MG63 (cell line): ENCODE measurements at regions not wholly inside any gene's neighbourhood (a gene's known extent, or its start where the extent isn't known, plus 50 kb on each side); places are given as distances from the start of the nearest gene placed in this dataset.
"Not testable (repeated sequence)": the region's sequence is repeated elsewhere in the genome, so short reads cannot be mapped to it uniquely, and the experiment has no call there.

Experiments
- DNase-seq: peaks from one replicate; pipeline ENCODE4 v3.0.0-alpha.2; 2020
- H3K27me3 ChIP-seq: fragments of 250-450 bp; sonication (Bioruptor Pico); 2 replicates; pipeline ENCODE4 v1.5.1; 2020; ENCODE audit warnings: mild to moderate bottlenecking, moderate library complexity
- H3K36me3 ChIP-seq: fragments of 250-450 bp; sonication (Bioruptor Pico); 2 replicates; pipeline ENCODE4 v1.5.1; 2020; ENCODE audit warnings: mild to moderate bottlenecking, moderate library complexity
- H3K4me3 ChIP-seq: fragments of 250-450 bp; sonication (Bioruptor Pico); 2 replicates; pipeline ENCODE4 v1.5.1; 2020; ENCODE audit warnings: mild to moderate bottlenecking, moderate library complexity
- H3K9me3 ChIP-seq: fragments of 250-450 bp; sonication (Bioruptor Pico); 2 replicates; pipeline ENCODE4 v1.5.1; 2020; ENCODE audit warnings: mild to moderate bottlenecking, moderate library complexity

DNA sequence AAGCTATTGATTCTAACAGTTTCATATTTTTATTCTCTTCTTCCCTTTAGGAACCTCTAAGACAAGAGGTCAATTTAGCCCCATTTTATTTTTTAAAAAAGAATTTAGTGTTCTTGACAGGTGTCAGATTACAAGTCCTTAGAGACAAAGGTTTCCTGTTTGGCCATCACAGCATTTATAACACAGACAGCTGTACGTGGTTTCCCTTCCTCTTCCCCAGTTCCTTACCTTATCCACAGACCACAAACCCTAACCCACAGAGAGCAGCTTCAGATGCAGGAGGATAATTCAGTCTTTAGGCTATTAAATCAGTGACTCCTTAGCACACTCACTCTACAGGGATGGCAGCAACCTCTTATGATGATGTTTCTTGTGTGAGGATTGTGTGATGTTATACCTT lies 1210.1 kb downstream of the DIAPH3 start:
- DNase-seq, result no peak
- no peaks in the 10 kb centered on the region for H3K36me3 ChIP-seq
- no peaks in the 10 kb centered on the region for H3K27me3 ChIP-seq
- H3K9me3 ChIP-seq, result no peaks in the 10 kb centered on the region
- H3K4me3 ChIP-seq, result no peak overlapping the region

DNA sequence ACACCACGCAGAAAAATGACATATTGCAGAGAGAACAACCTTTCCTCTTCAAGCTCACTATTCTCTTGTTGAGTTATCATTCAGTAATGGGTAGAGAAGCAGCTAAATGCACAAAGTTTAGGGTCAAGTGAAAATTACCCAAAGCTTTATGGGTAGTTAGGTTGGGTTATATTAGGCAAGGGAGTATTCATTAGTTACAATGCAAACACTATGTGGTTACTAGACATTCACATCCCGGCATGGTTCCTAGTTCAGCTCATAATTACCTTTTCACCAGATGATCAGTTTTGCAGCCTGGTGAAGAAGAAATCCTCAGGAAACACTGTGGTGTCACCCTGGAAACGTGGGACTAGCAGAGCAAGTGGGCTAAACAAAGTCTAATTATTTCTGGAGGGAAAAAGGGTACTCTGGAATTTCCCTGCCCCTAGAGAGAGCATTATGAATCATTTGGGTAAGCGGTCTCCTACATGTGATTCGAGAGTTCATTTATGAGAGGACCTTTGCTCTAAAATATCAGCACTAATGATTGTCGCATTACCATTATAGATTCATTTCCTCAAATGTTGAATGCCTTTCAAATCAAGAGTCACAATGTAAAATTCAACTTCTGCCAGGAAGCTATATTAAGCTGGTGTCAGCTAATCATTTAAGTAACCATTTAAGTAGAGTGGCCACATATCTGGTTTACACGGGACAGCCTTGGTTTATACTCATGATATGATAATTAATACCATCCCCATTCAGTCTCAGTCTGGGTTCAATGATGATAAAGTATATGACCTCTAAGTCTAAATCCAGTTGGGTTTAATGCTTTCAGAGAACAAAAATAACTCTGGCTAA lies 1208.0 kb downstream of the DIAPH3 start:
- Histone ChIP-seq H3K27me3 (no peaks in the 10 kb centered on the region), H3K36me3 (no peaks in the 10 kb centered on the region), H3K9me3 (no peaks in the 10 kb centered on the region), H3K4me3 (no peak overlapping the region)
- DNase-seq, result no peak

DNA sequence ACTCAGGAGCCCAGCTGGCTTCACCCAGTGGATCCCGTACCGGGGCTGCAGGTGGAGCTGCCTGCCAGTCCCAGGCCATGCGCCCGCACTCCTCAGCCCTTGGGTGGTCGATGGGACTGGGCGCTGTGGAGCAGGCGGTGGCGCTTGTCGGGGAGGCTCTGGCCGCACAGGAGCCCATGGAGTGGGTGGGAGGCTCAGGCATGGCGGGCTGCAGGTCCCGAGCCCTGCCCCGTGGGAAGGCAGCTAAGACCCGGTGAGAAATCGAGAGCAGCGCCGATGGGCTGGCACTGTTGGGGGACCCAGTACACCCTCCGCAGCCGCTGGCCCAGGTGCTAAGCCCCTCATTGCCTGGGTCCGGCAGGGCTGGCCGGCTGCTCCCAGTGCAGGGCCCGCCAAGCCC lies 1205.6 kb downstream of the DIAPH3 start:
- not testable (repeated sequence) for H3K9me3 ChIP-seq, H3K27me3 ChIP-seq, DNase-seq

DNA sequence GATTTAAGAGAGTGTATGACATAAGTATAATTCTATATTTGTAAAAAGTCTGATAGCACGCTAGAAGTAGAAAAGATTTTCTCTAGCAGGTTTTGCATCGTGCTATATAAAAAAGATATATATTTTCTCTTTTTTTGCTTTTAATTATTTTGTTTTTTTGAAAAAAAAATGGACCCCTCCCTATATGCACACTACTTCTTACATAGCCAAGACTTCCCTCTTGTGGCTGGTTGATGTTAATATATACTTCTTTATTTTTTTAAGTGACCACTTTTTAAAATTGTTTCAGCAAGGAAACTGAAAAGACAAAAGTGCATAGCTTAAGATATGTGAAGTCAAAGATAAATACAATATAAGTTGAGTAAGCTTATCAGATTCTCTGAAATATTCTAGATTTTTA lies 1202.8 kb downstream of the DIAPH3 start:
- H3K9me3 ChIP-seq, result no peaks in the 10 kb centered on the region
- DNase-seq, result no peak
- no peak overlapping the region for H3K4me3 ChIP-seq
- no peaks in the 10 kb centered on the region; the same call in 1 of the 2 replicates for H3K27me3 ChIP-seq
- no peaks in the 10 kb centered on the region for H3K36me3 ChIP-seq

More for the DNA sequence above, 1205.6 kb downstream of the DIAPH3 start:
- not testable (repeated sequence) for H3K4me3 ChIP-seq, H3K36me3 ChIP-seq

DNA sequence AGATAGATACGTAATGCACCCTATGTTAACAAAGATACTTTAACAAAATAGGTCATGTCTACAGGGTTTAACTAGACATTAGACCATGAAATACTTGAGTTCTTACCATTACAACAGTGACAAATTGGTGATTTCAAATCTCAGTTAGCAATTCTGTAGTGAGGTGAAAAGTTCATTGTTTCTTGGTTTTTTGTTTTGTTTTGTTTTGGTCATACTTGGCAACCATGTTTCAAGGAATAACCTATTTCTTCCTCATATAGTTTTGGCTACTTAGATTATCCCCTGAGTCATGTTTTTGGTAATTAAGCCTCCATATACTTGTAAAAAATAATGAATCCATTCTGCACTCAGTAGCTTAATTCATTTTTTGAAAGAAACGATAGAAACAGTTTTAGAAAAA lies 1200.4 kb downstream of the DIAPH3 start:
- Histone ChIP-seq H3K9me3 (no peaks in the 10 kb centered on the region), H3K4me3 (no peak overlapping the region), H3K27me3 (no peaks in the 10 kb centered on the region; the same call in none of the 2 replicates), H3K36me3 (no peaks in the 10 kb centered on the region)
- no peak for DNase-seq

DNA sequence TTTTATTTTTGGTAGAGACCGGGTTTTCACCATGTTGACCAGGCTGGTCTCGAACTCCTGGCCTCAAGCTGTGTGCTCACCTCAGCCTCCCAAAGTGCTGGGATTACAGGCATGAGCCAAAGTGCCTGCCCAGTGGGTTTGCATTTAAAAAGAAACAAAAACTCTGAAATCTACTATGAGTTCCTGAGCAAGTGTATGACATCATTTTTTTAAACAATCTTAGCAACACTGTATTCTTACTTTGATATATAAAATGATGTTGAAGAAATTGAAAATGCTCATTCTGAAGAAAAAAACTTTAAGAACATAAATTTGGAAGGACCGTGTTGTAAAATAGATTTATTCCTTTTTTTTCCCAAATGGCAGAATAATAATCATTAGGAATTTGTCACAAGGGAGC lies 1199.7 kb downstream of the DIAPH3 start:
- H3K4me3 ChIP-seq, result no peak overlapping the region
- H3K27me3 ChIP-seq, result no peaks in the 10 kb centered on the region; the same call in none of the 2 replicates
- H3K36me3 ChIP-seq, result no peaks in the 10 kb centered on the region
- DNase-seq, result no peak
- no peaks in the 10 kb centered on the region for H3K9me3 ChIP-seq

DNA sequence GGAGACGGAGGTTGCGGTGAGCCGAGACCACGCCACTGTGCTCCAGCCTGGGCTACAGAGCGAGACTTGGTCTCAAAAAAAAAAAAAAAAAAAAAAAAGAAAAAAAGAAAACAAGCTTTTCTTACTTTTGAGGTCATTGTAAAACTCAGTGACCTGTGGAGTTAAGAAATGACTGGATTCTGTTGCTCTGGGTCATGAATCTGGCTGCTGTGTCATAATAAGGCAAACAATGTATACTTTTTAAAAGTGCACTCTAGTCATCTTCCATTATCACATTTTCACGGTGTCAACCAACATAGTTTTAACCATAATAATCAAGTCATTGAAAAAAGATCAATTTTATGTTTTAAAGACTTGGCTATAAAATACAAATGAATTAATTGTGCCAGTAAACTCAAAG lies 1186.6 kb downstream of the DIAPH3 start:
- H3K27me3 ChIP-seq, result no peaks in the 10 kb centered on the region
- DNase-seq, result no peak
- H3K9me3 ChIP-seq, result no peaks in the 10 kb centered on the region
- H3K4me3 ChIP-seq, result no peak overlapping the region
- no peaks in the 10 kb centered on the region for H3K36me3 ChIP-seq

DNA sequence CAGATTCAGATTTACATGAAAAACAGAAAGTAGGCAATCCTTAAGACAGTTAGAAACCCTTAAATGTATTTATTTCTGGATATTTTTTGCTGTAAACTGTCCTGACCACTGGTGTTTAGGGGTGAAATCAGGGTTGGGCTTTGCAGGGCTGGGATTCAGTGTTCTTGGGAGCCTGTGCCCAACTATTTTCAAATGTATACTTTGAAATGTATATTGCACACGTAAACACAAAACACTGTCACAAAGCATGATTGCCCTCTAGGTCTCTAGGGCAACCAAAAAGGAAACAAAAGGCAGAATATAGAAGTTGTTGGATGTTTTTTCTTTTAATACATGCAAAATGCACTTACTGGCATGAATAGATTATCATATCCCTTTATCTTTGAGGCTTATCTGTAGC lies 1185.4 kb downstream of the DIAPH3 start:
- no peak for DNase-seq
- Histone ChIP-seq H3K27me3 (no peaks in the 10 kb centered on the region), H3K36me3 (no peaks in the 10 kb centered on the region), H3K9me3 (no peaks in the 10 kb centered on the region), H3K4me3 (no peak overlapping the region)

DNA sequence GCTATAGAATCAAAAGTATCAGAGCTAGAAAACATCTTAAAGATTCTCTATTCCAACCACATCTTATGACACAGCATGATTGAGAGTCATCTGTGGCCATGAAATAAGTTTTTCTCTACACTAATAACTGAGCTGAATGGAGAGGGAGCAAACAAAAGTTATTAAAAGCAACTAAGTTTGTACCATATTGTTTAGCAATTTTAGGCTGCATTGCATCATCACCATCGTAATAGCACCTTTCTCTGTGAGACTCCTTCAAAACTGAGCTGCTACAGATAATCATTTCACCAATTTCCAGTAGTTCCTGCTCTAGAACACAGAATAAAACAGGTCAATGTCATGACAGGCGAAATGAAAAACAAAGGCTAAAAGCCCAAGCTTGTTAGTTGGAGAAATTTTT lies 1183.9 kb downstream of the DIAPH3 start:
- Histone ChIP-seq H3K9me3 (no peaks in the 10 kb centered on the region), H3K4me3 (no peak overlapping the region), H3K36me3 (no peaks in the 10 kb centered on the region), H3K27me3 (no peaks in the 10 kb centered on the region)
- DNase-seq, result no peak

DNA sequence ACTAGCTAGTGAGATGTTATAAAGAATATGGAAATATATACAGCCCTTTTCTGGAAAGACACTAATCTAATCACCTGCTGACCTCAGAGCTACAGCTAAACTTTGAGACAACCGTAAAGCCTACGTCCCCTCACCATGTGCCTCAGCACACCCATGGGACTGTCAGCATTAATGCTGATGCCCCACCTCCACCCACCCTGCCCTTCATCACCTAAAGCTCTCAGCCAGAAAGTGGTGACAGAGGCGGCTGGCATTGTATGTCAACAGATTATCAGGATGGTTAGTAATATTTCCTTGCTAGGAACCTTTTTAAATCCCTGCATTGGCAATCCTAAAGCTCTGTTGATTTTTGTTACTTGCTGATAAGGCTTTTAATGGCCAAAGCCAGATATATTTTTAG lies 1177.9 kb downstream of the DIAPH3 start:
- H3K9me3 ChIP-seq, result no peaks in the 10 kb centered on the region
- no peak for DNase-seq
- no peaks in the 10 kb centered on the region for H3K27me3 ChIP-seq
- no peak overlapping the region for H3K4me3 ChIP-seq
- H3K36me3 ChIP-seq, result no peaks in the 10 kb centered on the region

DNA sequence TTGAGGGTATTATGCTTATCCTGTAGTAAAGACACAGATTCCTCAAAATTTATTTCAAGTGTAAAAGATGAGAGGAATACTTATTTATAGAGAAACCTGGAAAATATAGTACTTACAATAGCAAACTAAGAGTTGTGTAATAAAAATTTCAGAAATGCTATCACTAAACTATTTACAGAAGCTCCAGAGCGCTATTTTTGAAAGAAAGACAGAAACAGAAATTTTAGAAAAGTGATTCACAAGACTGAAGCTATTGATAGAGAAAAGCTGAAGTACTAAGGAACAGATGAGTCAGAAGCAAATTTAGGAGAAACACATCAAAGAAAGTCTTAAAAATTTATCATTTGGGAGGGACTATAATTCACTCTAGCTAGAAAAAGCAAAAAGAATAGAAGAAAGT lies 1174.2 kb downstream of the DIAPH3 start:
- DNase-seq, result no peak
- H3K36me3 ChIP-seq, result no peaks in the 10 kb centered on the region

DNA sequence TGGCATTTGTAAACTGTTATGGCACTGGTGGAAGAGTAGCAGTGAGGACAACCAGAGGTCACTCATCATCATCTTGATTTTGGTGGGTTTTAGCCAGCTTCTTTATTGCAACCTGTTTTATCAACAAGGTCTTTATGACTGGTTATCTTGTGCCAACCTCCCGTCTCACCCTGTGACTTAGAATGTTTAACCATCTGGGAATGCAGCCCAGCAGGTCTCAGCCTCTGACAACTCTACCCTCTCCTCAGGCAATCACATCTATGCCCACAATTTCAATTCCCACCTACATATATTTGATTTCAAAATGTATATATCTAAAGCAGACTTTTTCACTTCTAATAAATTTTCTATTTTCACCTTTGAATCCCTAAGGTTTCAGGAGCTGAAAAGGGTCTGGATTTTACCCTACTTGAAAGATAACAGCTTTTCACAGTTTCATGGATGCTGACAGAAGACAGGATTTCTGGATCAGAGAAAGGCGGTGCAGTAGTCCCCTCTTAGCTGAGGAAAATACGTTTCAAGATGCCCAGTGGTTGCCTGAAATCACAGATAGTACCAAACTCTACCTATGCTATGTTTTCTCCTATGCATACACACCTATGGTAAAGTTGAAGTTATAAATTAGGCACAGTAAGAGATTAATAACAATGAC lies 1171.8 kb downstream of the DIAPH3 start:
- Histone ChIP-seq H3K36me3 (no peaks in the 10 kb centered on the region), H3K9me3 (no peaks in the 10 kb centered on the region), H3K27me3 (no peaks in the 10 kb centered on the region), H3K4me3 (no peak overlapping the region)
- DNase-seq, result no peak

More for the DNA sequence above, 1174.2 kb downstream of the DIAPH3 start:
- H3K4me3 ChIP-seq, result no peak overlapping the region
- no peaks in the 10 kb centered on the region for H3K9me3 ChIP-seq
- no peaks in the 10 kb centered on the region for H3K27me3 ChIP-seq

DNA sequence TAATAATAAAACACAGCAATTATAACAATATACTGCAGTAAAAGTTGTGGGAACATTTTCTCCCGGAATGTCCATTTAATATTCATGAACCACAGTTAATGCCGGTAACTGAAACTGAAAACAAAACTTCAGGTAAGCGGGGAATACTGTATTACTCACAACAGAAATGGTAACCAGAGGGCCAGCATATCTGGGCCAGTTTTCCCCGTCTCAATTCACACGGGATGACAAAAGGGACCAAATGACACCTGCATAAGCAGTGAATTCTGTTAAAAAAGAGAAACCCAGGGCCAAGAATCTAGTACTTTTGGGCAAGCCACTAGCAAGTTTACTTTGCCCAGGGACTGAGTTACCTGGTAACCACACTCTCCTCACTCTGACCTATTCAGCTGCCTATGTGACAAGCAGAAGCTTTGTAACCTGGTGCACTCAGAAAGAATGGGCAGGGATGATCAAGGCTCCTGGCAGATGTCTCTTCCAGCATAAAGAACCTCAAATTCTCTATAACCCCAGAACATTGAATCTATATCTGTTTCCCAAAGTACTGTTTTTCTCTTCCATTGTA lies 1171.2 kb downstream of the DIAPH3 start:
- H3K4me3 ChIP-seq, result no peak overlapping the region
- no peaks in the 10 kb centered on the region for H3K27me3 ChIP-seq
- no peaks in the 10 kb centered on the region for H3K36me3 ChIP-seq
- no peaks in the 10 kb centered on the region for H3K9me3 ChIP-seq
- DNase-seq, result no peak

DNA sequence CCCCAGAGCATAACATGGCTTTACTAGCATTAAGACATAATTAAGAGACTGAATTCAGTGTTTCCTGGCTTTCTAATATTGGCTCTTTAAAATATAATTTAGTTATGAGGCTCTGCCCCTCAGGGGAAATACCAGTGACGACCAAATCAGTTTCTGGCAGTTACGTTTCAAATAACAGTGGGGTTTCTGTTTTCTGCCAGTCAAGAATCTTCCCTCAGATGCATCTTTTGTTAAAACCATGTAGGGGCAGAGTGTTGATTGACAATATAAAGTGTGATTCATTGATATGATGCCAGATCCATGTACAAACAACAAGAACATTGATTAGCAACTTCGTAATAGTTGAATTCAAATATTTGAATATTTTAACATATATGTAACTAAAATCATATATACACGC lies 1169.7 kb downstream of the DIAPH3 start:
- no peak for DNase-seq
- no peak overlapping the region for H3K4me3 ChIP-seq
- no peaks in the 10 kb centered on the region for H3K36me3 ChIP-seq
- H3K9me3 ChIP-seq, result no peaks in the 10 kb centered on the region
- no peaks in the 10 kb centered on the region for H3K27me3 ChIP-seq

DNA sequence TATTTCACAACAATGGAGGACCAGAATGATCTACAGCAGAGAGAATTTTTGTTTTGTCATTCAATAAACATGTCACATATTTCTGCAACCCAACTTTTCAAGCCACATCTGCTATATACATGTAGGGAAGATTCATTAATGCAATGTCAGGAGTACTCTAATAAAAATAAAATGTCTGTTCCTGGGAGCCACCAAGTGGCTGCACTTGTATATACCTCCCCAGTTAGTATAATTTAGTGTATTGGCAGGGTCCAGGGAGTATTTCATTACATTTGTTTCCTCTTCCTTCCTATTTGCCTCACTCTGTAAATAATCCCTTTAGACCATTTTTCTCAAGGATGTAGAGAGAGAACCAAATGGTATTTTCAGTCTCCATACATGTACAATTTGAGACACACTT lies 1169.0 kb downstream of the DIAPH3 start:
- no peaks in the 10 kb centered on the region for H3K27me3 ChIP-seq
- no peak overlapping the region for H3K4me3 ChIP-seq
- H3K36me3 ChIP-seq, result no peaks in the 10 kb centered on the region
- no peak for DNase-seq
- H3K9me3 ChIP-seq, result no peaks in the 10 kb centered on the region

DNA sequence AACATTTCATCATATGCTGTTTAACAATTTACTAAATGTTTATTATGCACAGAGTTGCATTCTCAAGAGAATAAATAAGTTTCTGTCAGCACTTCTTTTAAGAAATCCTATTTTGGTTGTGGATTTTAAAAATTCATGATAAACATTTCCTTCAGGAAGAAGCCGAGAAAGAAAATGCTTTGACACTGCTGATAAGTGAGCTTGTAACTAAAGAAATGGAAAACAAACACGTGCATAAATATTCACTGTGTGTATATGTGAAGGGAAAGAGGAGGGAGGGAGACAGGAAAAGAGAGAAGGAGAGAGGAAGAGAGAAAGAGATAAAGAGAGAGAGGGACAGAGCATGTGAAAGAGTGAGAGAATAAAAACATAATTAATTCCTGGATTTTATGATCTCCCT lies 1165.0 kb downstream of the DIAPH3 start:
- DNase-seq, result no peak
- Histone ChIP-seq H3K27me3 (no peaks in the 10 kb centered on the region), H3K36me3 (no peaks in the 10 kb centered on the region), H3K9me3 (no peaks in the 10 kb centered on the region), H3K4me3 (no peak overlapping the region)

DNA sequence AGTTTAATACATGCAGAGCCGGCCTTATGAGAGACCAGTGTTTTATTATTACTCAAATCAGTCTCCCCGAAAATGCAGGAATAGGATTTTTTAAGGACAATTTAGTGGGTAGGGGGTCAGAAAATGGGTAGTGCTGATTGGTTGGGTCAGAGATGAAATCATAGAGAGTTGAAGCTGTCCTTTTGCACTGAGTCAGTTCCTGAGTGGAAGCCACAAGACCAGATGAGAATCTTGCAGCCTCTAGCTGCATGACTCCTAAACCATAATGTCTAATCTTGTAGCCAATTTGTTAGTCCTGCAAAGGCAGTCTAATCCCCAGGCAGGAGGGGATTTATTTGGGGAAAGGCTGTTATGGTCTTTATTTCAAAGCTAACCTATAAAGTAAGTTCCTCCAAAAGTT lies 1163.9 kb downstream of the DIAPH3 start:
- DNase-seq, result no peak
- Histone ChIP-seq H3K4me3 (no peak overlapping the region), H3K9me3 (no peaks in the 10 kb centered on the region), H3K36me3 (no peaks in the 10 kb centered on the region), H3K27me3 (no peaks in the 10 kb centered on the region)

DNA sequence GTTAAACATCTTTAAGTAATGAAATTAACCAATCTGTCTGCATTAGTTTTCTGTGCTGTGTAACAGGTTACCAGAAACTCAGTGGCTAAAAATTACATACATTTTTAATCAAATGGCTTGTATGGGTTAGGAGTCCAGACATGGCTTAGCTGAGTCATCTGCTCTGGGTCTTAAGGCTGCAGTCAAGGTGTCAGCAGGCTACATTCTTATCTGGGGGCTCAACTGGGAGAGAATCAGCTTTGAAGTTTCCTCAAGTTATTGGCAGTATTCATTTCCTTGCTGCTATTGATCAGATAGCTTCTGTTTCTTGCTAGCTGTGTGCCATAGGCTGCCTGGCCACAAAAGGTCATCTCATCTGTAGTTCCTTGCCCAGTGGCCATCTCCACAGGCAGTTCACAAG lies 1163.0 kb downstream of the DIAPH3 start:
- H3K36me3 ChIP-seq, result no peaks in the 10 kb centered on the region
- H3K9me3 ChIP-seq, result no peaks in the 10 kb centered on the region
- no peaks in the 10 kb centered on the region for H3K27me3 ChIP-seq
- no peak for DNase-seq
- H3K4me3 ChIP-seq, result no peak overlapping the region
